Erythroblast (primary cell): ENCODE measurements at regions not wholly inside any gene's neighbourhood (a gene's known extent, or its start where the extent isn't known, plus 50 kb on each side); places are given as distances from the start of the nearest gene placed in this dataset.

Experiments used
- GATA1 ChIP-seq: IDR thresholded peaks from 2 replicates; pipeline ENCODE4 v1.6.1; 2011; ENCODE audit warnings: low read depth, mild to moderate bottlenecking, control low read depth, low read length, moderate library complexity
- POLR2A ChIP-seq: IDR thresholded peaks from 2 replicates; pipeline ENCODE4 v1.6.1; 2011; ENCODE audit warnings: mild to moderate bottlenecking, low read length

DNA sequence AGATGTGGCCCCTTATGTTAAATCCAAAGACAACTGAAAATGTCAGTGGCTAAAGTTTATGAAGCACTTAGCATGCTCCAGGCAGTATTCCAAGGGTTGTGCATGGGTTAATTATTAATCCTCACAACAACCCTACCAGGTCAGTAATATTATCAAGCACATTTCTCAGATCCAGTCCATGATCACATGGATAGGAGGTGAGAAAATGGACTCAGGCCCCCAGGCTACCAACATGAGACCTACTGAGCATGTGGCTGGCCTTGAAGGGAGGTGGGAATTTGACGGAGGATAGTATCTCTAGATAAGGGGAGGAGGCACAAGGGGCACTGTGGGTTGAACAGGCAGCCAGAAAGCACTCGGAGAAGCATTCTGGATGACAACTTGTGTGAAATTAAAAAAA, 412.0 kb downstream of the MEIS1 start:
- TF ChIP-seq GATA1 (no peak), POLR2A (no peak)
